ENCODE measurements at regions not wholly inside any gene's neighbourhood (a gene's known extent, or its start where the extent isn't known, plus 50 kb on each side); places are given as distances from the start of the nearest gene placed in this dataset.

DNA sequence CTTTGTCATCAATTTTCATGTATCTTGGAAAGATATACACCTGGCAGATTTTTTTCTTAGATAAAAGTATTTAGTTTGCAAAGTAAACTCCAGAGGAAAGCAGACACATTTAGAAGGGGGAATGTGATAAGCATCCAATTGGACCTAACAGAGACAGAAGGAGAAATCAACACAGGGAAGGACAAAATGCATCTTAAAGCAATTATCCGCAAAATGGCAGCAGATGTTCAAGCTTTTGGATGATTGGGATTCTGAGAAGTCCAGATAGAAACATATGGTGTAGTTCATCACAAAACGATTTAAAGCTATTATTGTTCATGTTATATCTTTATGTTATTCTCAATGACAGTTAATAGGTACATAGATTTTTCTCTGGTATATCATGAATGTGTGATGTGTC lies 1153.1 kb upstream of the B3GALT2 start:
- intact Hi-C loops (cut with DNase I), result no loop called here
- no peak for ATAC-seq
- DNase-seq, result no peak

GRCh38 chr1:194338241-194338948 lies 1152.0 kb upstream of the B3GALT2 start:
- ATAC-seq (no peak), DNase-seq (no peak)

GRCh38 chr1:194333240-194333639 lies 1146.8 kb upstream of the B3GALT2 start:
- no peak for DNase-seq
- no peak for ATAC-seq
- intact Hi-C loops (cut with DNase I), result no loop called here

More at GRCh38 chr1:194338241-194338948, 1152.0 kb upstream of the B3GALT2 start:
- intact Hi-C loops (cut with DNase I), result no loop called here

DNA sequence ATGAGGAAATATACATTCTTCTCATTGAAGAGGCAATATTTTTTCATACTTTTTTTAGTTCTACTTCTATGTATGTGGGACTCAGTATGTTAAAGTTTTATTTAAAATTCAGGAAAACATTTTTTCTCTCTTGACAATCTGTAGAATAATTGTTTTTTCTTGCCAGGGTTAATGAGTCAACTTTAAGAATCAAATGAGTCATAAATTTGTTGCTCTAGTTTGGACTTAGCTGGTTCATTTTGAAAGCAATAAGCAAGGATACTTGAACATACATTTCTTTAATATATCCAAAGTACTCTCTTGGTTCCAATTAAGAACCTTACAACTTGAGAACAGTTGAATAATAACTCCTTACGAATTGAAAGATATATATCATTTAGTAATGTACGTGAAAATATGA lies 1145.3 kb upstream of the B3GALT2 start:
- no peak for DNase-seq
- no peak for ATAC-seq
- intact Hi-C loops (cut with DNase I), result no loop called here

DNA sequence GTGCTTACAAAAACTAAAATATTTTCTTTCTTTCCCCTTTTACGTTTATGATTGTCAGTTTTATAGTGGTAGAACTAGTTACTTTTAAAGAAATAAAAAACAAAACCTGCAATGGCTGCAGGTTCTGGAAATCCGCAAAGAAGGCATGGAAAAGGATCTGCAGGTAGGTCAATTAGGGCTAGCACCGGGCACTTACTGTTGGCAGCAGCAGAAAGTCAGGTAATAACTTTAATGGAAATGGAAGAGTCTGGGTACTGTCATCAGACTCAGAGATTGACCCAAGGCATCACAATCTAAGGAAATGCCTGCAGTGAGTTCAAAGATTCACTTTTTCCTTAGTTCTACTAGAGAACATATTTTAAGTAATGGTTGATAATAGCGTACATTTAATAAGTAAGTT lies 1136.3 kb upstream of the B3GALT2 start:
- no peak for ATAC-seq

GRCh38 chr1:194318790-194319280 lies 1132.4 kb upstream of the B3GALT2 start:
- intact Hi-C loops (cut with DNase I), result no loop called here
- DNase-seq (no peak), ATAC-seq (no peak)

More for the DNA sequence above, 1136.3 kb upstream of the B3GALT2 start:
- intact Hi-C loops (cut with DNase I), result no loop called here
- no peak for DNase-seq

- ATAC-seq, result no peak
- DNase-seq, result no peak
- intact Hi-C loops (cut with DNase I), result no loop called here
These were observed 1123.3 kb upstream of the B3GALT2 start for GRCh38 chr1:194309697-194310096.

- intact Hi-C loops (cut with DNase I), result no loop called here
- ATAC-seq (no peak), DNase-seq (no peak)
These were observed 1122.9 kb upstream of the B3GALT2 start for GRCh38 chr1:194309269-194309668.

DNA sequence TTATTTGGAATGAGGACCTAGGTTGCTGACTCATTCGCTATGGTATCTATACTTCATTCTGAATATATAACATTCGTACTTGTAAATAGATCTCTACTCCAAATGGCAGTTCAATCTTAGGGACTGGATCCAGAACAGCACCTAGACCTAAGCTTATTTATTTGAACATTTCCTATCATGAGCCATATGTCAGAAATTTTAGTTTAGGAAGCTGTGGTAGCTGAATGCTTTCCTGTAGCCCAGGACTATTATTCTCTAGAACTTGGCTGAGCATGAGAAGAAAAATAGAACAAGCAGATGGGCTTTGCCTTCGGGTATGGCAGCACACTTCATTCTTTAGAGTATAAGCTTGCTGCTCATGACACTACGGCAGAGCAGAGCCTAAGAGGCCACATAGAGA lies 1114.4 kb upstream of the B3GALT2 start:
- DNase-seq, result no peak
- intact Hi-C loops (cut with DNase I), result no loop called here
- ATAC-seq, result no peak

GRCh38 chr1:194300340-194300739 lies 1113.9 kb upstream of the B3GALT2 start:
- intact Hi-C loops (cut with DNase I), result no loop called here

GRCh38 chr1:194298007-194298598 lies 1111.7 kb upstream of the B3GALT2 start:
- no peak for ATAC-seq
- intact Hi-C loops (cut with DNase I), result loop anchor here in 1 of 2 donors (5.0 kb wide), 2 partner anchors 891 to 1116 kb away; no protein-coding TSS in a partner anchor
- DNase-seq, result no peak

More at GRCh38 chr1:194300340-194300739, 1113.9 kb upstream of the B3GALT2 start:
- no peak for DNase-seq
- no peak for ATAC-seq

GRCh38 chr1:194297094-194297493 lies 1110.7 kb upstream of the B3GALT2 start:
- no peak for DNase-seq
- intact Hi-C loops (cut with DNase I), result loop anchor here in 1 of 2 donors (5.0 kb wide), 2 partner anchors 890 to 1115 kb away; no protein-coding TSS in a partner anchor
- no peak for ATAC-seq

GRCh38 chr1:194296201-194296600 lies 1109.8 kb upstream of the B3GALT2 start:
- intact Hi-C loops (cut with DNase I), result loop anchor here in 1 of 2 donors (5.0 kb wide), 2 partner anchors 889 to 1114 kb away; no protein-coding TSS in a partner anchor
- no peak for DNase-seq
- no peak for ATAC-seq

GRCh38 chr1:194295685-194296084 lies 1109.3 kb upstream of the B3GALT2 start:
- no peak for DNase-seq
- intact Hi-C loops (cut with DNase I), result loop anchor here in 1 of 2 donors (5.0 kb wide), 2 partner anchors 888 to 1113 kb away; no protein-coding TSS in a partner anchor
- ATAC-seq, result peak in 1 of 2 donors; percentile 90

DNA sequence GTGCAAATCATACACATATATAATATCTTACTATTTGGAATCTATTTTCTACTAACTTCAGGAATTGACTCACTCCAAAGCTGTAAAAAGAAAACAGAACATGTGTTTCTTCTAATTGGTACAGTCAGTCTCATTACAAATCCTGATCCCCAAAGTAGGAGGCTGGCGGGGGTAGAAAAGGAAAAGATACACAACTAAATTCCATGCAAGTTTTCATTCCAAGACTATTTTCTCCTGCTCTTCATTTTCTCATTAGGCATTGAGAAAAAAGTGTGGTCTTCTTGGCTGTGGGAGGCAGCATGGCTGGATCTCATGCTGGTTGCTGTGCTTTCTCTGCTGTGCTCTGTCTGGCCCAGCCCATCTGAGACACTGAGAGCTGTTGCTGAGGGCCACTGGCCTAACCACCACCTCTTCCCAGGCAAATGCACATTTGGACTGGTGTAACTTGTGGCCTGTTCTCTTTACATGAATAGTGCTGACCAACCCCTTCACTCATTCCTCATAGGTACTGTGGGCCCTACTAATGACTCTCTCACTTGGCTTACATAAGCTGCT lies 1107.5 kb upstream of the B3GALT2 start:
- DNase-seq (no peak), ATAC-seq (no peak)
- intact Hi-C loops (cut with DNase I), result no loop called here

- DNase-seq, result no peak
- intact Hi-C loops (cut with DNase I), result no loop called here
- ATAC-seq, result no peak
These were observed 1106.6 kb upstream of the B3GALT2 start for GRCh38 chr1:194292966-194293365.

- DNase-seq, result no peak
- ATAC-seq, result no peak
- intact Hi-C loops (cut with DNase I), result no loop called here
These were observed 1103.3 kb upstream of the B3GALT2 start for GRCh38 chr1:194289569-194290266.

GRCh38 chr1:194288238-194288637 lies 1101.8 kb upstream of the B3GALT2 start:
- intact Hi-C loops (cut with DNase I), result no loop called here
- DNase-seq (no peak), ATAC-seq (no peak)

- DNase-seq (no peak), ATAC-seq (no peak)
- intact Hi-C loops (cut with DNase I), result loop anchor here in 1 of 2 donors (5.0 kb wide), 1 partner anchor 1099 kb away; no protein-coding TSS in a partner anchor
These were observed 1095.0 kb upstream of the B3GALT2 start for GRCh38 chr1:194281376-194281775.

All from left cardiac atrium (tissue), 4 donors.